Stromal cell of bone marrow (primary cell): ENCODE measurements at regions not wholly inside any gene's neighbourhood (a gene's known extent, or its start where the extent isn't known, plus 50 kb on each side); places are given as distances from the start of the nearest gene placed in this dataset.
"Not testable (repeated sequence)": the region's sequence is repeated elsewhere in the genome, so short reads cannot be mapped to it uniquely, and the experiment has no call there.

ENCODE experiments used
- DNase-seq: peaks from one replicate; pipeline ENCODE4 v3.0.0-alpha.2; 2012; ENCODE audit warnings: low read depth

DNA sequence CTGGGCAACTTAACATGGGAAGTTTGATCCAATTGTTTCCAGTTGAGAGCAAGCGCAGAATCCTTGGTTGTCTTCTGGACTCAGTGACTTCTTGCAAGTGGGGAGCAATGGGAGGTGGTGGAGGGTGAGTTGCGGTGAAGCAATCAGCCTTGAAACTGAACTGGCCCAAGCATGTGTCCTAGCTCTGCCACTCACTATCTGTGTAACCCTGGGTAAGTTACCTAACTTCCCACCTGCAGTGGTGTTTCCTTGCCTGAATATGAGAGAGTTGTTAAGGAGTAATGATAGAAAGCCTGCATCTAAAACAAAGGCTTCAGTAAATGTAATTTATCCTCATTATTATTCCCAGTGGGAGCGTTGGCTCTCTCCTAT, 132.5 kb upstream of the NFIA start:
- no peak for DNase-seq

DNA sequence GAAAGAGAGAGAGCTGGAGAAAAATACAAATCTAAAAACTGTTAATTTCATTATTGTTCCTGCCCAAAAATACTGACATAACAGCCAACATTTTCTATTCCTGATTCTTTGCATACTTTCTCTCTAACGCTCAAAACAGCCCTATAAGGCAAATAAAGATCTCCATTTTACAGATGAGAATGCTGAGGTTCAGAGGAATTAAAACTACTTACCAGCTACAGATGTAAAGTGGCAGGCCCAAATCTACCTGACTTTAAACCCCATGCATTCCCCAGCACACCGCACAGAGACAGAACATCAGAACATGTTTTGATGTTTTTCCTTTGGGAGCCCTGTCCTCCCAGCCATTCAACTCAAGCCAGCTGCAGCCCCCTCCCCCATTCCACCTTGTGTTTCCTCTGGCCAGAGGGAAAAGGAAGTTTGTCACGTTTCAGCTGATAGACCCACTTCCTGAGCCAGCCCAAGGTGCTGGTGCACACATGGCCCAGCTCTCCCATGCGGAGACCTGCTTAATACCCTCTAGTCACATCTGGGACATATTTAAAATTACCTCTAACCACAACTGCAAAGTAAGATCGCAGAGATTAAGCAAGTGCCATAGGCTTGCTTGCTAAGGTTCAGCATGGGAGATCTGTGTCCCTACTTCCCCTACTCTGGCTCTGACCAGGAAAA, 133.1 kb upstream of the NFIA start:
- DNase-seq = no peak

DNA sequence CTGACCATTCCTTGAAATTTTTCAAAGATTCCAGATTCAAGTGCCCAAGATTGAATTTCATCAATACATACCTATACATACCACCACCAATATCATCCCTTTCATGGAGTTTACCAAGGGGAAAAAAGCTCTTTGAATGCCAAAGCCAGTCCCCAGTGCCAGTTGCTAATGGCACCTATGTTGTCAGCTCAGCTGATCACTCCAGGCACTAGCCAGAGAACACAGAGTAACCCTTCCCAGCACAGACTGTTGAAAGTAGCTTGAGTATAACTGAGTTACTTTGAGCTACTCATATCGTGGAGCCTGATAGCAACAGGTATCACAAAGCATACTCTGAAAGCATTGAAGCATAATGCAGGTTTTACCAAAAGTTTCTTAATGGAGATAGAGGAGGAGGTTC, 133.9 kb upstream of the NFIA start:
- no peak for DNase-seq

DNA sequence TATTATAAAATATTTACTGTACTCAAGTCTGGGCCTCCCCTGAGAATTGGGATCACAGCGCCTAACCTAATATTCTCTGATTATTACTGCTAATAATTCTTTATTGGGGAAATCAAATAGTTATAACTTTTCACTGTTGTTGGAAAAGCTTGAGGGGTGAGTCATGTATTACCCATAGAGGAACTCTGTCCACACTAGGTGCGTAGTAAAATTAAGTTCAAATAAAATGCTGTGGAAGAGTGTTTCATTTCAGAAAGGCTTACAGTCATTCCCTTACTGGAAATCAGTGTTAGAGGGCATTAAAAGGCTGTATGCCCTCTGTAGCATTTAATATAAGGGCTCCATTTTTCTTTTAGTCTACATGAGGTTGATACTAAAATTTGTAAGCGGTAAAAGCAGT, 135.0 kb upstream of the NFIA start:
- no peak for DNase-seq

DNA sequence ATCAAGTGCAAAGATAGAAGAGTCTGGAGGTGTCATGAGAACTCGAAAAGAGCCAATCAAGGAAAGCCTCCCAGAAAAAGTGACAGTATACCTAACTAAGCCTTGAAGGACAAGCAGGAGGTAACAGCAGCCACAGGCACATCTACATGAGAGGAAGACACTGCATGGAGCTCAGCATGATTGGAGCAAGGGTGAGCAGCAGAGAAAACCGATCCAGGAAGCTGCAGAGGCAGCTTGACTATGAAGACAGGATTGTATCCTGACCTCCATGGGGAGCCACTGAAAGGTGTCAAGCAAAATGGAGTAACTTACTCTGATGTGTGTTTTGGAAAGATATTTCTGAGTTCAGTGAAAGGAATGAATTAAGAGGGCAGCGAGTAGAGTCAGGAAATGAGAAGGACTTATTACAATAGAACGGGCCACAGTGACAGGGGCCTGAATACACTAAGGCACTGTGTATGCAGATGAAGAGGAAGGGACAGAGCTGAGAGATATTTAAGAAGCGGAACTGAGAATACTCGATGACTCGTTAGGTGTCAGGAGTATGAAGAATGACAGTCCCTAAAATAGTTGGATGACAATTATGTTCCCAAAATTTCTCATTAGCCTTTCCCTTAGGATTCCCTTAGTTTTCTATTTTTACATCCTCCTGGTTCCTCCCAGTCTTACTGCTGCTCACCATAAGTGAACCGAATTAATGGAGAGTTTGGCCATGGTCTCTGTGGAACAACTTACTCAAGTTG, 139.3 kb upstream of the NFIA start:
- DNase-seq = no peak

DNA sequence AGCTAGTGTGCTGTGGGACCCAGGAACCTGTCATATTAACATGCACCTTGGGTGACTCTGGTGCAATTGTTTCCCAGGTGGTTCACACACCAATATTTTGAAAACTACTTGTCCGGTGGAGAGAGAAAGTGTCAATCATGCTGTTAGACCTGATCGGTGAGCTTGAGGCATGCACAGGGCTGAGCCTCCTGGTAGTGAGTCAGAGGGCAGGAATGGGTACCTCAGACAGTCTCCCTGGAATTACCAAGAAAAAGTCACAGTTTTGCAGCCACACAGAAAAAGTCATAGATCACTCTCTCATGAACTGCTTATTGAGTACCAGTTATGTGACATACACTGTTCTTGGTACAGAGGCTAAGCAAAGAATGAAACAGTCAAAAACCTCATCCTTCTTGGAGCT, 140.1 kb upstream of the NFIA start:
- DNase-seq = no peak

DNA sequence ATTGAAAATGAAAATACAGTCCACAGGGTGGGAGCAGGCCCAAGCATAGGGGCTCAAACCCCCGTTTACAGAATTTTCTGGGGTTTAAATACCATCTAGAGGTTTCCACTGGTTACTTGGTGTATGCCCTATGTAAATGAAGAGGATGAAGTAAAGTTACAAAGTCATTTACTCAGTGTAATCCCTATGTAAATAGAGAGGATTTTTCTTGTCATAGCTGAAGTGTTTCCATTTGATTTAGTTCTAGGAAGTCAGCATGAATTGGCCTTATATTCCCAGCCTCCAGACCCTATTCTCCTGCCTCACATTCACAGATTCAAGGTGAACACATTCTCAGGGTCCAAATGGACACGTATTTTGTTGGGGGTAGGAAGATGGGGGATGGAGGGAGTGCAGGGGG, 141.7 kb upstream of the NFIA start:
- DNase-seq = not testable (repeated sequence)

DNA sequence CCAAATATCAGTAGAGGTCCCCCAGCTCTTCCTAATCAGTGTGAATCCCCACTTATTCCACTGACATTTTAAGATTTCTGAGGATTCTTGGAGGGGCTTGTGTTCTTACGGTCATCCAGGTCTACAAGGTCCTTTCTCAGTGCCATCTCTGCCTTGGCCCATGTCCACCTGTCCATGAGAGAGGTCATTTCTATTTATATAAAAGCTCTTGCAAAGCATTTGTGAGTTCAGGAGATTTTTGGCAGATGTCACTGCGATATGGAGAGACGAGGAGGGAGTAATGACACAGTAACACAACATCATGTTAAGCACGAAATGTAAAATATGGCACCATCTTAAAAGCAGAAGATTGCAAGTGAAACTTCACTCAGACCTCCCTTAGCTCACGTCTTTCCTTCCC, 144.6 kb upstream of the NFIA start:
- no peak for DNase-seq

DNA sequence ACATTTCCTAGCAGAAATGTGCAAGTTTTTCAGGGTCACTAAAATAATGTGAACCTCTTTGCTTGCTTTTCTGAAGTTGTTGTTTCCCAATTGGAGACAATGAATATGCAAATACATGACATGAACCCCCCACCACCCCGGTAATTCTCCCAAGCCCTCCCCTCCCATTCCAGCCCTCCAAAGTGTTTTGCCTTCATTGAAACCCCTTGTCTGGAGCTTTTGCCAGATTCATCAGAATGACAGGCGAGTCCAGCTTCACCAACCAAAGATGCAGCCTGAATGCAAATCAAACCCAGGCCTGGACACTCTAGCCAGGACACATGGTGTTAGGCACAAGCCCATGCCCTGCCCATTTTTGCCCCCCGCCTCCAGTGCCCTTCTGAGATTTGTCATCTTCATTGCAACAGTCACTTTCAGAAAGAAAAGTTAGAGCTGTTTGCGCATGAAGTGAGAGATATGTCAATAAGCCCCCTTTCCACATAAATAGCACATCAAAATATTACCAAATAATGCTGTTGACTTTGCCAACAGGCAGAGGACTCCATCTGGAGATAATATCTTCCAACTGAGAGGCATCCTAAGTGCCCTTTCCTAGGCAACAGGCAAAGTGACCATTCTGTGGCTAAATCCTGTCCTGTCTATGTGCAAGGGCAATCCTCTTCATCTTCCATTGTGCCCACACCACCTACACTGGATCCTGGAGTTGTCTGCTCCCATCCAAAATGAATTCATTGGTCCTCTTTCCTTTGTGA, 145.6 kb upstream of the NFIA start:
- DNase-seq = no peak

DNA sequence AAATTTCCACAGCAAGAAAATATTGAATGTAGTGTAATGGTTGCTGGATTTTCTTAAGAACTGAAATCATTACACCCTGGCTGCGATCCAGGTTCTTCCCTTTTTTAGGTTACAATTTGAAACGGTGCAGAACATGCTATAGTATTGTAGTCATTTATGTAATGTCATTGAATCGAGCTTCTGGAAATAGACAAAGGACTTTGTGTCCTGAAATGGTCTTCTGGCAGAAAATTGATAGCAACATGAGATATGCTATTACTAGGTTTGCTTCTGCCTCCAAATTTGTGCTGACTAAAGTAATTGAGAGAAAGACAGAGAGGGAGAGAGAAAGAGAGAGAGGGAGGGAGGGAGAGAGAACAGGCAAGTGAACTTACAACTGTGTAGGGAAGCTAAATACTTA, 146.2 kb upstream of the NFIA start:
- no peak for DNase-seq

DNA sequence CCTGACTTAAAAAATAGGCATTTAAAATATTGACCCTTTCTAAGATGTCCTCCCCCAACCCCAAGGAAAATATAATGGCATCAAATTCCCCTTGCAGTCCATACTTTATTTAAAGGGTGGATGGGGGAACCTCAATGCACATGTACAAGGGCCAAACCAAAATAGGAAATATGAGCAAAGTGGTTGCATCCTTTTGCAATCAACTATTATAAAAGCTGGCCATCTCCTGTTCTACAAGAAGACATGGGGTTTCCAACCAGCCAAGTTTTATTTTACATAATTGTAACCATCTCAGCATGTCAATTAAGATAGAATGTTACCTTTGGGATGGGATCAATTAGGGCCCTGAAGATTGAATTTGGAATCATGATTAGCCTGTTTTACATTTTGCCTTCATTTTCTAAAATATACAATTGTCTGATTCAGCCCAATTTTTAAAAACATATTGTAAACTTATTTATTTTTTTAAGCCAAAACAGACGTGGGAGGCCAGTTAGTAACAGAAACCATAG, 146.7 kb upstream of the NFIA start:
- no peak for DNase-seq

DNA sequence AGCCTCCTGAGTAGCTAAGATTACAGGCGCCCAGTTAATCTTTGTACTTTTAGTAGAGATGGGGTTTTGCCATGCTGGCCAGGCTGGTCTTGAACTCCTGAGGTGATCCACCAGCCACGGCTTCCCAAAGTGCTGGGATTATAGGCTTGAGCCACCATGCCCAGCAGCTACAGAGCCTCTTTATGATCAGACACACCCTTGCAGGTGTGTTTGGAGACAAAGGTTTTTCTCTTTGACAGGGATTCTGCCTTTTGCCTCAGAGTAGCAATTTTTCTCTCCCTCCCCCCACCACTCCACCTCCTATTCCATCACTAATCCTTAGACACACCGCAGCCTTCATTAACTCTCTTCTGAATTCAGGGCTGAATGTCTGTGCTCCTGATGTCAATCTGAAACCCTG, 152.2 kb upstream of the NFIA start:
- DNase-seq = no peak

DNA sequence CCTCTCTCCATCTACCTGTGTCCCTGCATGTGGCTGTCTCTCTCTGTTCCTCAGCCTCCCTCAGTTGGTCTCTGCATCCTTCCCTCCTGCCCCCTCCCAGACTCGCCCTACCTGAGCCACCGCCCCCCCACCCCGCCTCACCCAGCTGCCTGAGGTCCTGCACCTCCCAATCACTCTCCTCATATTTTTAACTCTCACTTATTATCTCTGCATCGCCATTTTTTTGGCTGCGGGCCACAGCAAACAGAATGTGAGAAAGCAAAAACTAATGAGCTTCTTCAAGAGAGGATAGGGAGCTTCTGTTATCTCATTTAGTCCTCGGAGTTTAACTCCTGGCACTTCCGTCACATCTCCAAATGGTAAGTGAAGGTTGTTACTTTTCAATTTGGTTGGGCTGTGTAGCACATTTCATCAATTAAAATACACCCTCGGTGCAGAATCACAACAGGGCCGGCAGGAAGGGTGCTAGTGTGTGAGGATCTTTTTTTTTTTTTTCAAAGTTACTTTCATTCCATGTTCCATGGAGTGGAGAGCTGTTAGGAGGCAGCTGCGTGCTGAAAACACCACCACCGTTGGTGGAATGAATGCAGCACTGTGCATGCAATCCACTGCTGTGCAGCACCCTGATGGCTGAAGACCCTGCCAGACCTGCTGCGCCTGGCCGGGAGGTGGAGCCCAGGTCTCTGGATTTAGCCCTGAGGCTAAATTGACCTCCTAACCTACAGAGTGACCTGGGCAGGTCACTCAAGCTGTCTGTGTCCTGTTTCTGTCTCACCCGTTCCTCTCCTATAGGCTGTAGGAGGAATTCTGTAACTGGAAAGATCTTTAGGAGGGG, 157.2 kb upstream of the NFIA start:
- DNase-seq = no peak

DNA sequence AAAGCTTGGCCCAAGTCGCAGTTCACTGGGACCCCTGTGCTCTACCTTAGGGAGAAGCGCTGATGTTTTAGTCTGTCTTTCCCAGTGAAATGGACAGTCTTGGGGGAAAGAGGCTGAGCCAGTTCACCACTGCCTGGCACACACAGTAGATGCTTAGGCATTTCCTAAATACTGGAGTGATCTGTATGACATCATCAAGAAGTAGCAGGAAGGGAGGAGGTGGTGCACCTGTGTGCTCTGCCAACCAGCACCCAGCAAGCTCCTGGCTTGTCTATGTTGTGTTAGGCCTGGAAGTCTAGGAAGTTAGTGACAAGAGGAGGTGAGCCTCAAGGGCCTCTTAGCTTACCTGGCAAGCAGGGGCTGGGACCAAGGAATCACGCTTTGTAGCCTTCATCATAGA, 158.2 kb upstream of the NFIA start:
- no peak for DNase-seq

DNA sequence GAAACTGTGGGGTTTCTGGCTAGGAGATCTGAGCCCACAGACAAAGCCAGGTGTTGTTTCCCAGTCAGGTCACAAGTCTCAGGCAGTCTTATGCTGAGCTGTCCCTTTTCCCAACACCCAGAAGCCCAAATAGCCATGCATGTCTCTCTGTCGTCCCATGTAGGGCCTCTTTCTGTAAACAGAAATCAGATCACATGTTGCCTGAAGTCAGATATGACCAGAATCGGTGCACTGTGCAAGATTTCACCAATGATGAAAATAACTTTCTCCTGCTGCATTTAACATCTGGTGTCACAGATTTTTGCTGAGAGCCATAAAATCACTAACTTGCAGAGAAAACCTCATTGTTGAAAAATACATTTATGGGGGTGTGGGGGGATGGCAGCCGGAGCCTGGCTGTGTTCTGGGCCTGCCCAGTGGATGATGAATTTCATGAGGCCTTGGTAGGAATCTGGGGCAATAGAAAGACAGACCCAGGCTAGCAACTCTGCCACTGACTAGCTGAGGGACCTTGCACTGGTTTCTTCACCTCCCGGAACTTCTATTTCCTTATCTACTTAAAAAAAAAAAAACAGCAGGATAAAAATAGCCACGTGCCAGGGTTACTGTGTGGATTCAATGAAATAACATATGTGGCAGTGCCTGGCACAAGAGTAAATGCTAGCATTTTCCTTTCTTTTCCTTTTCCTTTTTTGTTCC, 158.8 kb upstream of the NFIA start:
- no peak for DNase-seq

DNA sequence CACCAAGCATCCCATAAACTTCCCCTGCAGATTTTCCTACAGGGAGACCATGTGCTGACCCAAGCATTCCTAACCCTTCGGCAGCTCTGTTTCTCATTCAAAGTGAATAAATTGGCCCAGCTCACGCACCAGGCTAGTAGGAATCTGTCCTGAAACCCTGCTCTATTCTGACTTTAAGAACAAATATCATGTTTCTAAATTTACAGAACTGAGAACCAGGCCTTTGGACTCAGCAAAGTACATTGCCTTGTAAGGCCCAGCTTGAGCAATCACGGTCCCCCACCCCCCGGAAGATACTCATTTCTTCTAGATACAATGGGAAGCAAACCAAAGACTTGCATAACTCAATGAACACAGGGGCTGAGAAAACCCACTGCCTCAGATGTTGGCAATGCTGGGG, 160.1 kb upstream of the NFIA start:
- DNase-seq = no peak

DNA sequence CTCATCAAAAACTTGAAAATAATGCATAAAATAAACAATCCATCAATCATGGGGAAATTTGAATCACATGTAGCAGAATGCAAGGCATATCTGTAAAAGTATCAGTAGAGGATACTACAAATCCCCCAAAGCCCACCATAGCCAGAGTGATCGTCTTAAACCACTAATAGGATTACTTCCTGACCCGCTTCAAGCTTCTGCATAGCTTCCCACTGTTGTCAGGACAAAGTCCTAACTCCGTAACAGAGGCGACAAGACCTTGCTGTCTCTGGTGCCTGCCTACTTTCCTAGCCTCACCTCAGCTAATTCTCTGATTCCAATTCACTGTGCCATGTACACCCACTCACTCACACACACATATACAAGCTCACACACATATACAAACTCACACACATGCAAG, 161.2 kb upstream of the NFIA start:
- DNase-seq = no peak

DNA sequence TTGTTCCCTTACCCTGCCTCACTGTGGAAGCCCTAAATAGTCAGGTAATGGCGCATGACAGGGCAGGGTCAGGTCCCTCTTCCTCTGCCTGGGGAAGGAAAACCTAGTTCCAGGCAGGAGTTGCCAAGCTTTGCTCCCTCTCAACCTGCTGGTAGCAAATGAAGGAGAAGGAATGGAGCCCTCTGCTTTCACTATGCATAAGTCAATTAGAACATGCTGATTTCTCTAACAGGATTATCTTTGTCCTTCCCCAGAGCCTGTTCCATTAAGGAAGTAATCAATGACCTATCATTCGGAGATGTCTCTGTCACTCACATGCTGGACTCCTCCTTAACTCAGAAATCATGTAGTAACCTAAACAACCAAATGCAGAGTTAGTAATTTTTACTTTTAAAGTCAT, 161.8 kb upstream of the NFIA start:
- DNase-seq = no peak

DNA sequence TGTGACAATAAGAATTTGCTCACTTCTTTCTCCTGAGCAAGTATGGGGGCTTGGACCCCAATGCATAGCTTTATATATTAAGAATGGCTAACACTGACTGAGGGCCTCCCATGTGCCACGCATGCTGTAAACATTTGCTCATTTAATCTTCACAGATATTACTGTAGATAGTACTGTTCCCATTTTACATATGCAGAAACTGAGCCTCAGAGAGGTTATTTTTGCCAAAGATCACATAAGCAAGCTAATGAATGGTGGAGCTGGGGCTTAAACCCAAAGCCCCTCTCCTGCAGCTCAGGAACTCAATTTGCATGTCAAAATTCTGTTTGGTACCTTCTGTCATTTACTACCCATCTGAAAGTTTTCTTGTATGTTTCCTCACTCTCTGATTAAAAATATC, 163.5 kb upstream of the NFIA start:
- DNase-seq = no peak

DNA sequence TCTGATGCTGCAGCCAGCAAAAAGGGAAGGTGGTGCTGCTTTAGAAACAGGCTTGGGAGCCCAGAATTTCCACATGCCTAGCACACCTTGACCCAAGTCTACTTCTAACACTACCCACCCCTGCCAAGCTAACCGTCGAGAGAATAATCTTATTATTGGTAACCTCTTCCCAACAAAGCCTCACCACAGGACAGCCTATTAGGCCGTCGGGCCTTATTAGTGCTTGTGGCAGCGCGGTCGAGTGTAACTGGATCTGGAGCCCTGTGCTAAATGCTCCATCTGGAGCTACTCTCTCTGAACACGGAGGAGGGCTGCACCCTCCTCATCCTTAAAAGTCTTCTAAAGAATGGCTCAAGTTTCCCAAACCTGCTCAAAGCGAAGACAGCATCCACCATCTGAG, 165.5 kb upstream of the NFIA start:
- no peak for DNase-seq

DNA sequence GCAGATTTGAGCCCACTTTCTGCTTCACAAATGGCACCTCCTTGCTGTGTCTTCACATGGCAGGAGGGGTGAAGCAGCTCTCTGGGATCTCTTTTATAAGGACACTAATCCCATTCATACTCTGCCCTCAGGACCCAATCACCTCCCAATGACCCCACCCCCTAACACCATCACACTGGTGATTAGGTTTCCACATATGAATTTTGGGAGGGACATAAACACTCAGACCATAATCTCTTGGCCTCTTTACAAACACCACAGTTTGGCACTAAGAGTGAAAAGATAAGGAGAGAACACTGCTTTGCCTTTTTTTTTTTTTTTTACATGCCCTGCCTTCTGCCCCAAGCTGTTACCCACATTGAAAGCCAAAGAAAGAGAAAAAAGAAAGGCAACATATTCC, 166.2 kb upstream of the NFIA start:
- DNase-seq = no peak

DNA sequence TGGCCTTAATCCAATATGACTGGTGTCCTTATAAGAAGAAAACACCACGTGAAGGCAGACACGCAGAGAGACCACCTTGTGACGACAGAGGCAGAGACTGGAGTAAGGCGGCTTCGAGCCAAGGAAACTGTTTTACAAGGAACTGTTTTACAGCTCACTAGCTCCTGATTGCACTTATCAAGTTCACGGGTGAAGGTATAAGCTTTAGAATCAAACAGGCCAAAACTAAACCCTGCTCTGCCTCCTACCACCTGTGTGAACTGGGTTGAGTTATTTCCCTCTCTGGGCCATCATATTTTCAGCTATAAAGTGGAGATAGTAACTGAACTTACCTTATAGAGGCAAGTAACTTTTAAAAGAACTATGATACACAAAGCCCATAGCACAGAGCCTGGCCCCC, 166.9 kb upstream of the NFIA start:
- no peak for DNase-seq
